CD4-positive, alpha-beta T cell (primary cell): ENCODE measurements at regions not wholly inside any gene's neighbourhood (a gene's known extent, or its start where the extent isn't known, plus 50 kb on each side); places are given as distances from the start of the nearest gene placed in this dataset.

ENCODE experiments used
- ATAC-seq: fragments of 200-7000 bp; cut with Tn5 transposase; one replicate; pipeline ENCODE4 v1.10.0; 2022; ENCODE audit warnings: mild to moderate bottlenecking; ENCODE audit not compliant: poor library complexity
- CTCF ChIA-PET: fragments of 350-600 bp; sonication (Branson Sonifier 250); formaldehyde crosslinking; loops from one replicate; lab custom pipeline; 2021; ENCODE audit warnings: antibody characterized with exemption, inconsistent platforms; lab: Charles Lee
- POLR2A ChIA-PET: fragments of 350-600 bp; sonication (Branson Sonifier 250); formaldehyde crosslinking; loops from one replicate; lab custom pipeline; 2021; ENCODE audit warnings: antibody characterized with exemption, inconsistent platforms; lab: Charles Lee
- DNase-seq, 14 experiments: peaks; one replicate each; pipeline ENCODE4 v3.0.0-alpha.2; 2013 to 2020; ENCODE audit warnings: mixed read lengths in 2 of 14
- H3K27ac ChIP-seq, 2 donors: one replicate each; pipeline versions ENCODE4 v1.5.1 to v1.7.0; 2013; ENCODE audit warnings: low read length in 2 of 2, low read depth in 1 of 2, mild to moderate bottlenecking in 1 of 2
- H3K27me3 ChIP-seq, 2 experiments: 1 replicate in 1 of 2; 2 replicates in 1 of 2; pipeline versions ENCODE4 v1.6.1 to v1.7.0; 2013; ENCODE audit warnings: low read length in 2 of 2, control low read depth in 1 of 2, mild to moderate bottlenecking in 1 of 2, moderate library complexity in 1 of 2; ENCODE audit not compliant: insufficient read depth in 2 of 2, control insufficient read depth in 1 of 2
- H3K36me3 ChIP-seq: one replicate; pipeline ENCODE4 v1.6.1; 2013; ENCODE audit warnings: low read length, control low read depth; ENCODE audit not compliant: insufficient read depth
- H3K4me1 ChIP-seq: one replicate; pipeline ENCODE4 v1.6.1; 2013; ENCODE audit warnings: low read length, control low read depth; ENCODE audit not compliant: insufficient read depth
- H3K4me3 ChIP-seq: one replicate; pipeline ENCODE4 v1.5.1; 2013; ENCODE audit warnings: mild to moderate bottlenecking, low read length, moderate library complexity
- H3K9me3 ChIP-seq, 2 experiments: 1 replicate in 1 of 2; 2 replicates in 1 of 2; pipeline versions ENCODE4 v1.6.1 to v1.7.0; 2013; ENCODE audit warnings: low read length in 2 of 2, mild to moderate bottlenecking in 2 of 2, control low read depth in 1 of 2, moderate library complexity in 1 of 2; ENCODE audit not compliant: control insufficient read depth in 1 of 2, insufficient read depth in 1 of 2
- H3K27ac Mint-ChIP-seq: one replicate; pipeline ENCODE4 v1.8.0; 2020; ENCODE audit warnings: mixed read lengths
- H3K27me3 Mint-ChIP-seq: one replicate; pipeline ENCODE4 v1.8.0; 2021; ENCODE audit warnings: mixed read lengths
- H3K36me3 Mint-ChIP-seq: one replicate; pipeline ENCODE4 v1.8.0; 2021; ENCODE audit warnings: low read depth, mixed read lengths
- H3K4me1 Mint-ChIP-seq: one replicate; pipeline ENCODE4 v1.8.0; 2021; ENCODE audit warnings: low read depth, mixed read lengths
- H3K4me3 Mint-ChIP-seq: one replicate; pipeline ENCODE4 v1.8.0; 2020; ENCODE audit warnings: mild to moderate bottlenecking, mixed read lengths
- H3K9me3 Mint-ChIP-seq: one replicate; pipeline ENCODE4 v1.8.0; 2020; ENCODE audit warnings: mixed read lengths
- CTCF ChIP-seq: fragments of 200-600 bp; IDR thresholded peaks from one replicate; pipeline ENCODE4 v1.8.0; 2022; ENCODE audit warnings: antibody characterized with exemption, mild to moderate bottlenecking
- intact Hi-C, 2 experiments: fragments of 100-400 bp; cut with DNase I in 1 of 2; cut with micrococcal nuclease in 1 of 2; formaldehyde crosslinking; loops; one replicate each; pipeline versions ENCODE4 v1.15.1 to v1.9.0; 2023 to 2025; cut with DNase I, micrococcal nuclease

GRCh38 chr20:5445611-5446010, 128.9 kb upstream of the PROKR2 start:
- no peak overlapping the region for H3K4me3 ChIP-seq
- ChIA-PET CTCF (no interaction called here), POLR2A (no interaction called here)
- Mint-ChIP-seq H3K4me3 (no peak overlapping the region), H3K4me1 (no peaks in the 10 kb centered on the region), H3K9me3 (no peaks in the 10 kb centered on the region), H3K27me3 (peaks cover 61% of the 10 kb centered on the region), H3K36me3 (no peaks in the 10 kb centered on the region), H3K27ac (no peak overlapping the region)
- H3K4me1 ChIP-seq = no peaks in the 10 kb centered on the region
- H3K36me3 ChIP-seq = no peaks in the 10 kb centered on the region
- H3K27ac ChIP-seq = no peak overlapping the region
- no peak for DNase-seq
- no peak for ATAC-seq
- peaks cover 0 to 21% of the 10 kb centered on the region in 2 experiments for H3K27me3 ChIP-seq
- TF ChIP-seq CTCF = no peak
- no peaks in the 10 kb centered on the region for H3K9me3 ChIP-seq
- intact Hi-C loops = loop anchor here in 1 of 2 experiments (5.0 kb wide), 1 partner anchor 318 kb away; the partner anchor contains the start of gene CDS2

GRCh38 chr20:5442101-5442500, 125.3 kb upstream of the PROKR2 start:
- Histone ChIP-seq H3K27me3 (peaks cover 0 to 17% of the 10 kb centered on the region in 2 experiments), H3K4me3 (no peak overlapping the region), H3K27ac (no peak overlapping the region), H3K9me3 (peaks cover 0 to 4% of the 10 kb centered on the region in 2 experiments), H3K36me3 (no peaks in the 10 kb centered on the region), H3K4me1 (no peaks in the 10 kb centered on the region)
- Mint-ChIP-seq H3K36me3 (no peaks in the 10 kb centered on the region), H3K27me3 (peaks cover 59% of the 10 kb centered on the region), H3K4me1 (no peaks in the 10 kb centered on the region), H3K9me3 (peaks cover 4% of the 10 kb centered on the region), H3K4me3 (no peak overlapping the region), H3K27ac (no peak overlapping the region)
- ATAC-seq (no peak), DNase-seq (no peak)
- POLR2A ChIA-PET = no interaction called here
- TF ChIP-seq CTCF = no peak
- intact Hi-C loops = no loop called here
- CTCF ChIA-PET = no interaction called here

- POLR2A ChIA-PET = no interaction called here
- intact Hi-C loops = no loop called here
Observed at GRCh38 chr20:5434116-5434515, 117.4 kb upstream of the PROKR2 start.

More at GRCh38 chr20:5434116-5434515, 117.4 kb upstream of the PROKR2 start:
- Histone ChIP-seq H3K9me3 (peaks cover 0 to 4% of the 10 kb centered on the region in 2 experiments), H3K4me1 (no peaks in the 10 kb centered on the region), H3K27me3 (peaks cover 0 to 9% of the 10 kb centered on the region in 2 experiments), H3K27ac (no peak overlapping the region), H3K36me3 (no peaks in the 10 kb centered on the region), H3K4me3 (no peak overlapping the region)
- DNase-seq (no peak), ATAC-seq (no peak)
- no peaks in the 10 kb centered on the region for H3K4me1 Mint-ChIP-seq
- no peak overlapping the region for H3K4me3 Mint-ChIP-seq
- CTCF ChIA-PET = no interaction called here
- H3K27ac Mint-ChIP-seq = no peak overlapping the region
- peaks cover under 1% of the 10 kb centered on the region for H3K9me3 Mint-ChIP-seq
- TF ChIP-seq CTCF = no peak
- H3K27me3 Mint-ChIP-seq = peaks cover 27% of the 10 kb centered on the region
- H3K36me3 Mint-ChIP-seq = no peaks in the 10 kb centered on the region
